ENCODE measurements at regions not wholly inside any gene's neighbourhood (a gene's known extent, or its start where the extent isn't known, plus 50 kb on each side); places are given as distances from the start of the nearest gene placed in this dataset.
A peak's percentile ranks its signal among the peaks of the same experiment; 100 is the strongest.
"Not testable (repeated sequence)": the region's sequence is repeated elsewhere in the genome, so short reads cannot be mapped to it uniquely, and the experiment has no call there.

GRCh38 chr1:221256773-221257172 lies 377.5 kb downstream of the HLX start:
- Histone ChIP-seq H3K4me3 (ENCODE audit: low read depth, low read length) (no peak overlapping the region), H3K36me3 (replicated peaks) (no peaks in the 10 kb centered on the region), H3K27me3 (replicated peaks) (no peaks in the 10 kb centered on the region), H3K27ac (no peak overlapping the region)
- in situ Hi-C loops (cut with HindIII; ENCODE audit: low pct_ligation_motif_present, low sequenced_read_pairs), result no loop called here
- DNase-seq, result no peak
- no peak for TF ChIP-seq CTCF (IDR thresholded peaks at IDR 0.05; ENCODE audit: low read depth, low read length, missing control alignments)

- H3K27me3 ChIP-seq (replicated peaks); DNase-seq; H3K4me3 ChIP-seq (ENCODE audit: low read depth, low read length); H3K27ac ChIP-seq; in situ Hi-C loops (cut with HindIII; ENCODE audit: low pct_ligation_motif_present, low sequenced_read_pairs); H3K36me3 ChIP-seq (replicated peaks): not testable (repeated sequence)
Measured at GRCh38 chr1:221257548-221257947, 378.3 kb downstream of the HLX start.

GRCh38 chr1:221262677-221263076 lies 383.4 kb downstream of the HLX start:
- H3K27me3 ChIP-seq (replicated peaks), result not testable (repeated sequence)

GRCh38 chr1:221263831-221264767 lies 384.9 kb downstream of the HLX start:
- Histone ChIP-seq H3K36me3 (replicated peaks) (no peaks in the 10 kb centered on the region), H3K4me3 (ENCODE audit: low read depth, low read length) (no peak overlapping the region), H3K27me3 (replicated peaks) (no peaks in the 10 kb centered on the region), H3K27ac (no peak overlapping the region)
- peak; percentile 80 for TF ChIP-seq CTCF (IDR thresholded peaks at IDR 0.05; ENCODE audit: low read depth, low read length, missing control alignments)
- in situ Hi-C loops (cut with HindIII; ENCODE audit: low pct_ligation_motif_present, low sequenced_read_pairs), result no loop called here
- peak; percentile 78 for DNase-seq

More at GRCh38 chr1:221262677-221263076, 383.4 kb downstream of the HLX start:
- H3K4me3 ChIP-seq (ENCODE audit: low read depth, low read length); H3K36me3 ChIP-seq (replicated peaks); DNase-seq; H3K27ac ChIP-seq; in situ Hi-C loops (cut with HindIII; ENCODE audit: low pct_ligation_motif_present, low sequenced_read_pairs): not testable (repeated sequence)

GRCh38 chr1:221264848-221265247 lies 385.6 kb downstream of the HLX start:
- no peaks in the 10 kb centered on the region for H3K36me3 ChIP-seq (replicated peaks)

GRCh38 chr1:221268295-221268694 lies 389.1 kb downstream of the HLX start:
- no peaks in the 10 kb centered on the region for H3K36me3 ChIP-seq (replicated peaks)
- DNase-seq, result peak; percentile 18
- no peaks in the 10 kb centered on the region for H3K27me3 ChIP-seq (replicated peaks)
- no peak overlapping the region for H3K27ac ChIP-seq
- in situ Hi-C loops (cut with HindIII; ENCODE audit: low pct_ligation_motif_present, low sequenced_read_pairs), result no loop called here
- no peak for TF ChIP-seq CTCF (IDR thresholded peaks at IDR 0.05; ENCODE audit: low read depth, low read length, missing control alignments)
- no peak overlapping the region for H3K4me3 ChIP-seq (ENCODE audit: low read depth, low read length)

More at GRCh38 chr1:221264848-221265247, 385.6 kb downstream of the HLX start:
- in situ Hi-C loops (cut with HindIII; ENCODE audit: low pct_ligation_motif_present, low sequenced_read_pairs), result no loop called here
- TF ChIP-seq CTCF (IDR thresholded peaks at IDR 0.05; ENCODE audit: low read depth, low read length, missing control alignments), result no peak
- H3K27ac ChIP-seq, result no peak overlapping the region
- no peak for DNase-seq
- H3K4me3 ChIP-seq (ENCODE audit: low read depth, low read length), result no peak overlapping the region
- no peaks in the 10 kb centered on the region for H3K27me3 ChIP-seq (replicated peaks)
